HG03520 (cell line): ENCODE measurements at regions not wholly inside any gene's neighbourhood (a gene's known extent, or its start where the extent isn't known, plus 50 kb on each side); places are given as distances from the start of the nearest gene placed in this dataset.

Experiments
- ATAC-seq: cut with Tn5 transposase; IDR thresholded peaks from one replicate; pipeline ENCODE4 v1.9.1; 2021; ENCODE audit warnings: mild to moderate bottlenecking, moderate library complexity; ENCODE audit not compliant: unreplicated experiment

- no peak for ATAC-seq
Observed at GRCh38 chr14:61226015-61226654, 55.0 kb downstream of the TMEM30B start.

- no peak for ATAC-seq
Observed at GRCh38 chr14:61225344-61225743, 55.8 kb downstream of the TMEM30B start.

GRCh38 chr14:61223552-61223951, 57.6 kb downstream of the TMEM30B start:
- no peak for ATAC-seq

DNA sequence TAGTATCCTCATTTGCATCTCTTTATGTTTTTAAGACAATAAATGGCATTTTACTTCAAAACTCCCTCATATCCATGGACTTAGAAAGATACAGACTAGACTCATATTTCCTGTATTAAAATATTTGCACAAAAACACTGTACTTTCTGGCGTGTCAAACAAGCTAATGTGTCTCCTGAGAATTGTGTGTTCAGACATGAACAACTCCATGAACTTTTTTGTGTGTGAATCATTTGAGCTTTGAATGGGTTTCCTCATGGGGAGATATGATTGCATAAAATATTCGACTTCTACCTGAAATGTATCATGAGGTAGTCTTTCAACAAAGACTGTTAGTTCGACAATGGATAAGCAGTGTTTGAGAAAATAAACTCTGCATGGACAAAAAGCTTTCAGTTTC, 58.8 kb downstream of the TMEM30B start:
- no peak for ATAC-seq

- ATAC-seq = no peak
Observed at GRCh38 chr14:61221906-61222305, 59.2 kb downstream of the TMEM30B start.

GRCh38 chr14:61219673-61220072, 61.5 kb downstream of the TMEM30B start:
- no peak for ATAC-seq

DNA sequence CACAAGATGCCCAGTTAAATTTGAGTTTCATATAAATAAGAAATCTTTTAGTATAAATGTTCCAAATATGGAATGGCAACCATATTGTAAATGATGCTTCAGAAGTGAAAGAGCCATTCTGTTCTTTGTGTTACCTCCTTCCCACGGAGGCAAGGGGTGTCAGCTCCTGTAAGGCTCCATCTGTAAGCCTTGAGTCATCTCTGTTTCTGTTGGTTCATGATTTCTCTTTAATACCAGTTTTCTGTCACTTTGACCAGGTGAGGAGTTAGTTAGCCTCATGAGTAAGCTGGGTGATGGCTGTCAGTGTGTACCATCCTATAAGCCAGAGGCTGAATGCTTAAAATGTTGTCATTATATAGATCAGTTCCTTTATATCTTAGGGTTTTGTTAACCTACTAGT, 61.9 kb downstream of the TMEM30B start:
- no peak for ATAC-seq

- ATAC-seq = no peak
Observed at GRCh38 chr14:61218767-61219166, 62.4 kb downstream of the TMEM30B start.

GRCh38 chr14:61218157-61218556, 63.0 kb downstream of the TMEM30B start:
- no peak for ATAC-seq

GRCh38 chr14:61217516-61217915, 63.6 kb downstream of the TMEM30B start:
- ATAC-seq = no peak

- ATAC-seq = no peak
Observed at GRCh38 chr14:61215222-61216020, 65.7 kb downstream of the TMEM30B start.

DNA sequence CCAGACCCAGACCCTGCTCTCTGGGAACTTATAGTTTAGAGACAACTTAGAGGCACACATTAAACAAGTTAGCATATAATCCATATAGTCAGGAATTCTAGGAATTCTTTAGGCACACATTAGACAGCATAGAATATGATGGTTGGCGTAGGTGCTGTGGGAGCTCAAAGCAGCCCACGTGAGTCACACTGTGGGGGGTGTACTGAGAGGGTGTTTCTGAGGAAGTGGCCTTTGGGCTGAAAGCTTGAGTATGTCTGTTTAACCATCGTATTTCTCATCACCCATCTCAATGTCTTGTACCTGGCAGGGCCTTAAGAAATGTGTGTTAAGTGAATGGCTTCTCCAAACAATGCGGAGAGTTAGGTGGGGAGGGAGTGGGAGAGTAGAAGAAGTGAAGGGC, 67.2 kb downstream of the TMEM30B start:
- ATAC-seq = no peak

DNA sequence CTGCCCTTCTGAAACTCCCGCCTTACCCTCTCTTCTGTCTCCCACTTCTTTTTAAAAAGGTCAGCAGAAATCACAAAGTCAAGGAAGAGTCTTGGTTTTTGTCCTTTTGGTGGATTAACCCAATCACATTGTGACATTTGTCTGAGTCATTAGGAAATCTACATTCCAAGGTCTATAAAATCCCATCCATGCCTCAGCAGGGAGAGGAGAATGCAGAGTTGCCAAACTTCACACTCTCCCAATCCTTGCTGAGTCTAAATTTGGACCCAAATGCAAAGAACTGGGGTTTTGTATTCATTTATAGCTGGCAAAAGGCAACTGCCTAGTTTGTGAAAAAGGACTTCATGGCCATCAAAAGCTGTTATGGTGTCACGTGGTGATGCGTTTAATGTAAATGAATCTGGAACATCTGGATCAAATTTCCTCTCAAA, 67.9 kb downstream of the TMEM30B start:
- no peak for ATAC-seq

DNA sequence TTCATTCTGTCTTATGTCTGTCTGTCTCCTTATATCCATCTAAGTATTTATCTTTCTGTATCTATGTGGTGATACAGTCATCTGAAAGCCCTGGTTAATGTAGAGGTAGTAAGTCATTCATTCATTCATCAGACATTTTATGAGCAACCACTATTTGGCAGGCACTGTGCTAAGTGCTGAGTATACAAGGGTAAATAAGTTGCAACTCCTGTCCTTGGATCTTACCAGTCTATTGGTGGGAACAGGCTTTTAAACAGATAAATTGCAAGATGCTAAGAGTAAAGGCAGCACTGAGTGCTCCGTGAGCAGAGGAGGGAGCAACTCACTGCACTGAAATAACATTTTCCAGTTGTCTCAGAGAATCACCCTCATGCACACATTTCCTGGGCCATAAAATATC, 68.6 kb downstream of the TMEM30B start:
- no peak for ATAC-seq

GRCh38 chr14:61211476-61212255, 69.5 kb downstream of the TMEM30B start:
- ATAC-seq = no peak

DNA sequence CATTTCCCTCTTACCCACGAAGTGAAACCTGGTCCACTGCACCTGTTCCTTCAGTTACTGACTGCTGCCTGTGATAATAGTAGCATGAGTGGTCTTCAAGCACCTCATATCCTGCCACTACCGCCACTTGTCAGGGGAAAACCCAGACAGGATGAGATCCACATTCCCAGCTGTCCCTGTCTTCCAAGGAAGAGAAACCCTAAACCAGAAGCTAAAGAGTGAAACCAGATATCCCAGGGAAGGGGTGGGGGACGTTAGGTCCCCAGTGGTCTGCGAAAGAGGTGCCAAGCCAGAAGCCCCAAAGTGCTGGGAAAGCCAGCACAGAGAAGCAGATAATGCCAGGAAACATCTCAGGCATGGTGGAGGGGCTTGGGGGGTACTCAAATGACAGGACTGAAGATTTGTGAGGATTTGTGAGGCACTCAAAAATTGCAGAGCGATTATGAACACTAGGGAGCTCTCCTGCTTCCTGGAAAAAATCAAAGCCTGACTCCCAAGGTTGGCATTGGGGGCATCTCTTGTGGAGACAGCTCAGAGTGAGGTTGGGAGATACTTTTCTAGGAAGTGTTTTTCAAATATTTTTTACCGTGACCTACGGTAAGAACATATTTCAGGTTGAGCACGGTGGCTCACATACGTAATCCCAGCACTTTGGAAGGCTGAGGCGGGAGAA, 77.9 kb downstream of the TMEM30B start:
- no peak for ATAC-seq

DNA sequence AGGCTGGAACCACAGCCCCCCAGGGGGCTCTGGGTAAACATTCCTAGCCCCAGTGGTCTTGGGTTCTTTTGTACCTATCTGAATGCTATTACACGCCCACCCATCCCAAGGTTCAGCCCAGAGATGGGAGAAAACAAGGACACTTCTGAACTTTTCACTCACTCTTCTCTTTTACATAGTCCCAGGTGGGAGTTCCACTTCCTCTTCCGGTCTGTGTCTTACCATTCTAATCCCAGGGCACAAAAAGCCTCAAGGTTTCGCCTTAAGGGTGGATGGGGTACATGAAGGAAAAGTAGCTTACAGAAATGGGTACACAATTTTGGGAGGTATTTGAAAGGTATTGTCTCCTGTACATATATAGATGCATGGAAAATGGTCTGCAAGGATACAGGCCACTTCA, 79.0 kb downstream of the TMEM30B start:
- ATAC-seq = no peak

DNA sequence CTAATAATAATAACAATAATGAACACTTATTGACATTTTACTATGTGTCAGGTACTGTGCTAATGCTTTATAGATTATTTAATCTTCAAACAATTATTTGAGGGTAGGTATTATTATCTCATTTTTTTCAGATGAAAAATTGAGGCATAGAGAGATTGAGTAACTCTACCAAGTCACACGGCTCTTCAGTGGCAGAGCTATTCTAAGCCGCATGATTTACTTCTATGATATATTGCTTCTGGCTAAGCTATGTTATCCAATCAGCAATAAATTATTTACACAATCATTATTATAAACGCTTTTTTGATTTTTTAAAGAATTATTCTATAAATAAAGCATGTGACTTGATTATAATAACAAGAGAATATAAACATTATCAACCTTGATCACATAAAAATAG, 80.0 kb downstream of the TMEM30B start:
- no peak for ATAC-seq

DNA sequence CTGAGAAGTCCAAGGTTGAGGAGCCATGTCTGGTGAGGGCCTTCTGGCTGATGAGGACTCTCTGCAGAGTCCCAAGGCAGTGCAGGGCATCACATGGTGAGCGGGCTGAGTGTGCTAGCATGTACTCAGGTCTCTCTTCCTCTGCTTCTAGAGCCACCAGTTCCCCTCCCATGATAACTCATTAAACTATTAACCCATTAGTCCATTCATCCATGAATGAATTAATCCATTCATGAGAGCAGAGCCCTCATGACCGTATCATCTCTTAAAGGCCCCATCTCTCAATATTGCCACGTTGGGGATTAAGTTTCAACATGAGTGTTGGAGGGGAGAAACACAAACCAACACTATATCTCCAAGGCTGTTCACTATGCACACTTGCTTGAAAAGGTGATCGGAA, 83.7 kb downstream of the TMEM30B start:
- ATAC-seq = no peak

DNA sequence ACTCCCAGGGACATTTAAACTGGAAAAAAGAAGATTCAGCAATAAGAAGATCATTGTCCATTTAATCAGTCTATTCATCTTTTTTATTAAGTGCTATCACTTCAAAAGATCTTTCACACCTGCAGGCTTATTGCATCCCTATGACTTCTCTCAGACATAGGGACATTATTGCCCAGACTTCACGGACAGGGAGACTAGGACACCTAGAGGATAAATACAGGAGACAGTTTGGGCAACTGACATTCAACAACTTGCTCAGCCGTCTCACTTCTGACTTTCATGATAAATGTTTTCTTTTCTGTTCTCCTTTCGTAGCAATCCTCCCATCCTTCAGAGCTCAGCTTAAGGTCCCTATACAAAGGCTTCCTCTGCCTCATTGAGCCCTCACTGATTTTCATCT, 84.3 kb downstream of the TMEM30B start:
- ATAC-seq = no peak

DNA sequence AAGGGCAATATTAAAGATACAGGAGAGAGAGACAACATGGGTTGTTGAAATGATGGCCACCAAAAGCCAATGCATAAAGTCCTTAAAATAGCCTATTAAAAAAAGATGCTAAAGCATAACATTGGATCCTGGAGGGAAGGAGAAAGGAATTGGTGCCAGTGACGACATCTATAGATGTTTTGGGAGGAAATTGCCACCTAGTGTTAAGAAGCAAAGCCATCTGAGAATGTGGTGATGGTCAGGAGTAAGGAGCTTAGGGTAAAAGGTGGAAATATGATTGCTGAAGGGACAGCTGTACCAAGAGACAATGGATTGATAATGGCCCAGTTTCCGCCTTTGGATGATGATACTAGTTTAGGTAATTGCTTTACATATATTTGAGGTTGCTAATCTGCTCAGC, 85.1 kb downstream of the TMEM30B start:
- no peak for ATAC-seq
